KG1 (cell line): ENCODE measurements at regions not wholly inside any gene's neighbourhood (a gene's known extent, or its start where the extent isn't known, plus 50 kb on each side); places are given as distances from the start of the nearest gene placed in this dataset.

Experiments
- DNase-seq: peaks from one replicate; lab custom pipeline; 2025; lab: John Stamatoyannopoulos, UW

- DNase-seq, result no peak
These were observed 1317.7 kb downstream of the FSTL5 start for GRCh38 chr4:160846121-160846520.

- DNase-seq, result no peak
These were observed 1316.6 kb downstream of the FSTL5 start for GRCh38 chr4:160847228-160847627.

GRCh38 chr4:160848489-160848888 is 1315.3 kb downstream of the FSTL5 start:
- DNase-seq, result no peak

- DNase-seq, result no peak
These were observed 1314.7 kb downstream of the FSTL5 start for GRCh38 chr4:160848901-160849760.

- no peak for DNase-seq
These were observed 1299.5 kb downstream of the FSTL5 start for GRCh38 chr4:160864253-160864652.

GRCh38 chr4:160869899-160870298 is 1293.9 kb downstream of the FSTL5 start:
- no peak for DNase-seq

GRCh38 chr4:160872491-160872890 is 1291.3 kb downstream of the FSTL5 start:
- no peak for DNase-seq

- no peak for DNase-seq
These were observed 1286.6 kb downstream of the FSTL5 start for GRCh38 chr4:160877087-160877790.

GRCh38 chr4:160880180-160880579 is 1283.6 kb downstream of the FSTL5 start:
- no peak for DNase-seq

- no peak for DNase-seq
These were observed 1276.1 kb downstream of the FSTL5 start for GRCh38 chr4:160887668-160888067.

- no peak for DNase-seq
These were observed 1269.7 kb downstream of the FSTL5 start for GRCh38 chr4:160894128-160894527.

- no peak for DNase-seq
These were observed 1269.0 kb downstream of the FSTL5 start for GRCh38 chr4:160894809-160895208.

- DNase-seq, result no peak
These were observed 1236.5 kb downstream of the FSTL5 start for GRCh38 chr4:160927311-160927710.

- DNase-seq, result no peak
These were observed 1235.3 kb downstream of the FSTL5 start for GRCh38 chr4:160928482-160928881.

GRCh38 chr4:160947653-160948052 is 1216.1 kb downstream of the FSTL5 start:
- no peak for DNase-seq

GRCh38 chr4:160956875-160957274 is 1206.9 kb downstream of the FSTL5 start:
- no peak for DNase-seq

GRCh38 chr4:160969925-160970324 is 1193.9 kb downstream of the FSTL5 start:
- DNase-seq, result no peak

- no peak for DNase-seq
These were observed 1183.7 kb downstream of the FSTL5 start for GRCh38 chr4:160980091-160980490.

GRCh38 chr4:160981083-160981482 is 1182.7 kb downstream of the FSTL5 start:
- DNase-seq, result no peak

- no peak for DNase-seq
These were observed 1180.8 kb downstream of the FSTL5 start for GRCh38 chr4:160983035-160983434.

- DNase-seq, result no peak
These were observed 1161.4 kb downstream of the FSTL5 start for GRCh38 chr4:161002386-161002785.

- DNase-seq, result no peak
These were observed 1160.3 kb downstream of the FSTL5 start for GRCh38 chr4:161003418-161004057.

GRCh38 chr4:161005746-161006145 is 1158.1 kb downstream of the FSTL5 start:
- DNase-seq, result no peak
